ENCODE measurements at regions not wholly inside any gene's neighbourhood (a gene's known extent, or its start where the extent isn't known, plus 50 kb on each side); places are given as distances from the start of the nearest gene placed in this dataset.

- DNase-seq (ENCODE audit: low read depth): no peak
- no peak overlapping the region for H3K4me3 ChIP-seq (replicated peaks; ENCODE audit: low read depth, low read length)
- no peak for TF ChIP-seq CTCF (IDR thresholded peaks at IDR 0.05; ENCODE audit: low read length, missing control alignments)
Measured at GRCh38 chr3:72238010-72238691, 453.2 kb upstream of the PROK2 start.

GRCh38 chr3:72237679-72238009, 452.7 kb upstream of the PROK2 start:
- no peak overlapping the region for H3K4me3 ChIP-seq (replicated peaks; ENCODE audit: low read depth, low read length)
- no peak for TF ChIP-seq CTCF (IDR thresholded peaks at IDR 0.05; ENCODE audit: low read length, missing control alignments)
- DNase-seq (ENCODE audit: low read depth): no peak

GRCh38 chr3:72234391-72234790, 449.4 kb upstream of the PROK2 start:
- H3K4me3 ChIP-seq (replicated peaks; ENCODE audit: low read depth, low read length): no peak overlapping the region
- TF ChIP-seq CTCF (IDR thresholded peaks at IDR 0.05; ENCODE audit: low read length, missing control alignments): no peak
- peak; percentile 87 for DNase-seq (ENCODE audit: low read depth)

GRCh38 chr3:72233571-72233970, 448.6 kb upstream of the PROK2 start:
- no peak overlapping the region for H3K4me3 ChIP-seq (replicated peaks; ENCODE audit: low read depth, low read length)
- no peak for TF ChIP-seq CTCF (IDR thresholded peaks at IDR 0.05; ENCODE audit: low read length, missing control alignments)
- DNase-seq (ENCODE audit: low read depth): no peak

- DNase-seq (ENCODE audit: low read depth): no peak
- TF ChIP-seq CTCF (IDR thresholded peaks at IDR 0.05; ENCODE audit: low read length, missing control alignments): no peak
- H3K4me3 ChIP-seq (replicated peaks; ENCODE audit: low read depth, low read length): no peak overlapping the region
Measured at GRCh38 chr3:72232777-72233176, 447.8 kb upstream of the PROK2 start.

GRCh38 chr3:72232331-72232730, 447.4 kb upstream of the PROK2 start:
- TF ChIP-seq CTCF (IDR thresholded peaks at IDR 0.05; ENCODE audit: low read length, missing control alignments): no peak
- no peak for DNase-seq (ENCODE audit: low read depth)
- no peak overlapping the region for H3K4me3 ChIP-seq (replicated peaks; ENCODE audit: low read depth, low read length)

All from fibroblast of pulmonary artery (primary cell).